GM13976 (cell line): ENCODE measurements at regions not wholly inside any gene's neighbourhood (a gene's known extent, or its start where the extent isn't known, plus 50 kb on each side); places are given as distances from the start of the nearest gene placed in this dataset.

ENCODE experiments used
- DNase-seq: peaks from one replicate; pipeline ENCODE4 v3.0.0; 2012; ENCODE audit warnings: low spot score
- CTCF ChIP-seq: IDR thresholded peaks from 2 replicates; pipeline ENCODE4 v1.5.1; 2012; ENCODE audit warnings: borderline replicate concordance, mild to moderate bottlenecking; ENCODE audit not compliant: insufficient read depth; ENCODE audit errors: extremely low read depth, missing control alignments, control extremely low read depth
- in situ Hi-C: fragments of 300-500 bp; cut with MboI; formaldehyde crosslinking; loops from one replicate; pipeline ENCODE4 v1.12.0; 2022; ENCODE audit warnings: low sequenced_read_pairs, mixed read lengths, inconsistent platforms; ENCODE audit not compliant: unreplicated experiment

- no peak for DNase-seq
- in situ Hi-C loops = no loop called here
- no peak for TF ChIP-seq CTCF
These were observed 250.8 kb upstream of the CBLB start for GRCh38 chr3:106119614-106120082.

GRCh38 chr3:106120356-106120755 is 251.5 kb upstream of the CBLB start:
- TF ChIP-seq CTCF = no peak
- in situ Hi-C loops = no loop called here
- DNase-seq = no peak

GRCh38 chr3:106121491-106122289 is 252.9 kb upstream of the CBLB start:
- DNase-seq = no peak
- in situ Hi-C loops = no loop called here
- TF ChIP-seq CTCF = no peak

GRCh38 chr3:106124818-106125217 is 256.0 kb upstream of the CBLB start:
- DNase-seq = no peak
- TF ChIP-seq CTCF = no peak
- in situ Hi-C loops = no loop called here

GRCh38 chr3:106125321-106125720 is 256.5 kb upstream of the CBLB start:
- TF ChIP-seq CTCF = no peak
- no peak for DNase-seq
- in situ Hi-C loops = no loop called here

GRCh38 chr3:106126067-106126845 is 257.4 kb upstream of the CBLB start:
- DNase-seq = no peak
- TF ChIP-seq CTCF = no peak
- in situ Hi-C loops = no loop called here
